Inferior parietal cortex (tissue), 1 donor: ENCODE measurements at regions not wholly inside any gene's neighbourhood (a gene's known extent, or its start where the extent isn't known, plus 50 kb on each side); places are given as distances from the start of the nearest gene placed in this dataset.

ENCODE experiments used
- DNase-seq: peaks from one replicate; pipeline ENCODE4 v3.0.0-alpha.2; 2016; ENCODE audit errors: extremely low spot score

DNA sequence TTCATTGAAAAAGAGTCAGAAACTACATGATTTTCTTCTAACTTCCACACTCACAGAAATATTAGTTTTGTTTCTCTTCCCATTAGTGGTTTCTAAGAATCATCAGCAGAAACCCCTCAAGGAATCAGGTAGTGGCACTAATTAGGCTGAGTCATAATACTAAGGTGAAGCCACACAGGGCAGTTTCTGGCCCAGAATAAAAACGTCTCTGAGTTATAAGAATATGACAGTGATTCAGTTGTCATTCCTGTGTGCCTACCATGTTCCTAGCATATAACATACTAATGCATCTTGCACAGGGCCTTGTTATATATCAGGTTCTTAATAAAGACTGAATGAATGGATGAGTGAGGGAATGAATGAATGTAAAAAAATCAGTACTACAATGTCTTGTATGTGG is 206.0 kb upstream of the PLEKHG7 start:
- no peak for DNase-seq

- no peak for DNase-seq
Measured at GRCh38 chr12:92495108-92495507, 207.7 kb upstream of the PLEKHG7 start.

DNA sequence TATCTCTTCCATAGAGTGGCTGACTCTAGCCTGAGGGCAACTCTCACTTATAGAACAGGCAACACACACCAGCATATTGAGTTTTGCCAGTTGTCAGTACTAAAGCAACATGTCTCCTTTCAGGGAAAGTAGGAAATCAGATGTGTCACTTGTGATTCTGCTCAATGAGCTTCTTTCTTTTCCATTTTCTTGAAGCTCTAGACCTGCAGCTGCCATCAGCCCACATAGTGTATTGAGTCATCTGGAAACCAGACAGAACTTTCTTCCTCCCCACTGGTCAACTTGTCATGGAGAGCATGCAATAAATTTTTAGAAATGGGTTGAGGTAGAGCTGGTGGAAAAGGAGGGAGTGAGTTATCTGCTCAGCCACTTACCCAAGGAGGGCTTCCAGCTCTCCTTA is 209.0 kb upstream of the PLEKHG7 start:
- DNase-seq: no peak

DNA sequence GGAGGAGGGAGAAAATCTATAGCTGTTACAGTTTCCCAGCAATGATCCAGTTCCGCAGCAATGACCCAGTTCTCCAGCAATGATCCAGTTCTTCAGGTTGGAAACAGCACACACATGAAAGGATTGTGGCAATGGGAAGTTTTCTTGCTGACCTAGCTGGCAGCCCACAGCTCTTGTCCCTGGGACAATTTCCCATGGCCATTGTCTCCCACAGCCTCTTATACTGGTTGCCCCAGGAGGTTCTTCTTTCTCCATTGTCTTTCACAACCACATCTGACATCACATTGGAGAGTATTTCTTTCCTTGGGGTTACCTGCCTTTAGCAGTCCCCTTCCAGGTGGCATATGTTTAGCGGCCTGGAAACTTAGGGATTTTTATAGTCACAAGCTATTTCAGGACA is 209.8 kb upstream of the PLEKHG7 start:
- DNase-seq: no peak

- no peak for DNase-seq
Measured at GRCh38 chr12:92492291-92492690, 210.5 kb upstream of the PLEKHG7 start.

DNA sequence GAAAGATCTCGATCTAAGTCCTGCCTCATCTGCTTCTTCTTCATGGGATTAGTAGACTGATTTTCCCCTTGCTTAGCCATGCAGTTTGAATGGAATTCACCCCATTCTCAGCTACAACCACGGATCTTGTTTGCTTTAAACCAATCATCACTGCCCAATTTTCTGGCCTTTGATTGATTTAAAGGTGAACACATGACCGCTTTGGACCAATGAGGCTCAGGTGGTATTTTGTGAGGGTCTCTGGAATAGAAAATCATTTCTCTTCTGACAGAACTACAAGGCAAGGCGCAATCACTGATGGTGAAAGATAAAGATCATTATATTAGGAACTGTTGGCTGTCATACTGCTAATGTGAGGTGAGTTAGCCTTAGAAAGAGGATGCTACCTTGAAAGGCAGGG is 213.0 kb upstream of the PLEKHG7 start:
- DNase-seq: no peak

DNA sequence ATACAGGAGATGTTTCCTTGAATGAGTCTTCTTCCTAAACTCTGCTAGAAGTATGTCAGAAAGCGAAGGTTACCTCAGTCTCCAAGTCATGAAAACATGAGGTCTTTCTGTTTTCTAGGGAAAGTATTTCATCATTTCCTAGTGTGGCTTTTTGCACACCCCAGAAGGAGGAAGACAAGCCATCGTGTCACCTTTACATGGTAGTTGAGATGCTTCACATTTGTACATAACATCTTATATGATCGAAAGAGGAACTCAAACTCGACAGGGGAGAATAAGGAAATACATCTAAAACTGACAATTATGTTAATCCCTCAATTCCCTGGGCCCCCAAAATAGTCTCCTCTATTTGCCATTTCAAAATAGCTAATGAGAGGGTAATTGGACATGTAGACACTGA is 214.1 kb upstream of the PLEKHG7 start:
- DNase-seq: no peak

GRCh38 chr12:92487138-92487485 is 215.7 kb upstream of the PLEKHG7 start:
- DNase-seq: no peak

- DNase-seq: no peak
Measured at GRCh38 chr12:92486443-92487137, 216.2 kb upstream of the PLEKHG7 start.

DNA sequence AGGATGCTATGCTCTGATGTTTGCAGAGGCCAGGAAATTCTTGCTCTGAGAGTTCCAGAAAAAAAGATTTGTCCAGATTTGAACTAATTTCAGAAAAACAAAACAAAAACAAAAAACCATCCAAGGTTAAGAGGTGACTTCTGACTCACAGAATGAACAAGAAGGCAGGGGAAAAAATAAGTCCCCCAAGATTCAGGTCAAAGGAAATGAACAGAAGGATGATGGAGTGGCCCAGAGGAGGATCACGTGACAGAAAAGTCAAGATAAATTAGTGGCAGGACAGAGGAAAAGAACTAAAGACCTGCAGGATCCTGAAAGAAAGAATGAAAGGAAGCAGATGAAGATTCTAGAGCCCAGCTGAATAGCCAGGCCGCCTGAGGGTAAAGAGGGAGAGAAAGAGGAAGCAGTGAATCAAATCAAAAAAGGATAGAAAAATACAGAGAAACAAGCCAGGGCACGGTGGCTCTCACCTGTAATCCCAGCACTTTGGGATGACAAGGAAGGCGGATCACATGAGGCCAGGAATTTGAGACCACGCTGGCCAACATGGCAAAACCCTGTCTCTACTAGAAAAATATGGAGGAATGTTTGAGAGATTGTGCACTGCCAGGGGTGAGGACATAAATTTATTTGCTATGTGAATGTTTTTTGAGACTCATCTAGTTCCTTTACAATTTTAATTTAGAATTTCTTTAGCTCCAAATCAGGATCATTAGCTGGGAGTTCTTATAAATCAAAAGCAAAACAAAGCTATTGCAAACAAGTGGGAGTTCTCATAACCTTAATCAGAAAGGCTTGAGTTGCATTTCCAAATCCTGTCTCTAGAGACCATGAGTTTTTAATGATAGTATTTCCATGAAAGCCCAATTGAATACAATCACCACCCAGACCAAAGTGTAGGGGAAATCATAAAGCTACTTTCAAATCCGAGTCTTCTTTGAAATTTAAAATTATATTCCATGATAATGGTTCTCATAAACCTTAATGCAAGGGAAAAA is 217.1 kb upstream of the PLEKHG7 start:
- DNase-seq: no peak

GRCh38 chr12:92482599-92482998 is 220.2 kb upstream of the PLEKHG7 start:
- no peak for DNase-seq

DNA sequence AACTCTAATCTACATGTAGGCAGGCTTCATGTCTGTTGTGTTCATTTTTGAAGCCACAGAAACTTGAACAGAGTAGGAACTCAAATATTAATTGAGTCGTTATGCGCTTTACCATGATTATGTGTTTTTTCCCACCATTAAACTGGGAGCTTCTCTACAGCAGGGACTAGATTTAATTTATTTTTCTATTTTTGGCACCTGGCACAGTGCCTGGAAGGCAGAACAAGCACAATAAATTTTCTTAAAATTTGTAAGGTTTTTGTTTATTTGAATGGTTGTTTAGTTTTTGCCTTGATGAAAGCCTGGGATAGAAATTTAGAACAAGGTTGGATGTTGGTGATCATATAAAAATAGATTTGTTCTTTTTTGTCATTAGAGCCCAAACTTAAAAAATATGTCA is 221.7 kb upstream of the PLEKHG7 start:
- no peak for DNase-seq

DNA sequence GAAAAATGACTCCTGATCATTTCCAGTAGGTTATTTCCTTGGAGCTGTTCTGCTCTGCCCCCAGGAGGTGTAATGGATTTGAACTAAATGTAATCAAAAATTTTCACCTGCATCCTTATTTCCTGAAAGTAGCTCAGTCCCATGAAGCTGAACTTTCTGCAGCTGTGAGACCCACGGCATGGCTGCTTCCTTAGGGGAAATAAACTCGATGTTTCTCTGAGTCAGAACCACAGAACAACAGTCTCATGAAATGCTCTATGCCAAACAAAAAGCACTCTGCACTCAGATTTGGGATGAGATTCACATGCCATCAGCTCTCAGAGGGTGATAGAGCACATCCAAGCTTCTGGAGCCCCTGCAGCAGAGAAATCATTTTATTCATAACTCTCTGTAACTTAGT is 224.1 kb upstream of the PLEKHG7 start:
- no peak for DNase-seq

DNA sequence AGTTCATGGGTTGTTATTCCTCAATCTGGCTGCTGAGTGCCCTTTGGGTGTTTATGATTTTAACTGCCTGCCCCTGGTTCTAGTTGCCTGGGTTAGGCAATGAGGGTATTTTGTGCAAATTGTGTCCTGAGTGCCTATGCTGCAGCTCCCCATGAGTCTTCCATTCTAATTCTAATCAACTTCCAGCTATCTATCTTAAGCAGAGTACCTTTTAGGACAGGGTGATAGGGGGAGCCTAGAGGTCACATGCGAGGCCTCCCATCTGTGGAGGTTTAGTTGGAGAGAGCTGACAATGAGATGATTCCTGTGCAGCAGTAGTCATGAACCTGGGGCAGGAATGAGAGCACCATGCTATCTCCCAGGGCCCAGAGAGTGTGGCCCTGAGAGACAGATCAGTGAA is 225.9 kb upstream of the PLEKHG7 start:
- DNase-seq: no peak

DNA sequence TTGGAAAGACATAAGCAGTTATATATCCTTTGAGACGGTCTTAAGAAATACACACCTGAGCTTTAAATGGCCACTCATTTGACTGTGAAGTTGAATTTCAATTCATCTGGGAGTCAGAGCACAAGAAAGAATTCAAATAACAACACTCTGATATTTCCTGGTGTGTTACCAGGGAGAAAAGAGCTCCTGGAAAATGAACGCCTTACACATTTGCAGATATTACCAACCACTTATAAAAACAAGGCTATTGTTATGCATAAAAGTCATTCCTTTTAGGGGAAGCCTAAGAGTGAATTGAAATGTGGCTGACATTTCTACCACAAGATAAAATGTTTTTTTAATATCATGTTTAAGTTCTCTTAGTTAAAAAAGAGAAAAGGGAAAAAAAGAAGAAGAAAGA is 229.2 kb upstream of the PLEKHG7 start:
- no peak for DNase-seq

GRCh38 chr12:92472201-92472600 is 230.6 kb upstream of the PLEKHG7 start:
- no peak for DNase-seq

DNA sequence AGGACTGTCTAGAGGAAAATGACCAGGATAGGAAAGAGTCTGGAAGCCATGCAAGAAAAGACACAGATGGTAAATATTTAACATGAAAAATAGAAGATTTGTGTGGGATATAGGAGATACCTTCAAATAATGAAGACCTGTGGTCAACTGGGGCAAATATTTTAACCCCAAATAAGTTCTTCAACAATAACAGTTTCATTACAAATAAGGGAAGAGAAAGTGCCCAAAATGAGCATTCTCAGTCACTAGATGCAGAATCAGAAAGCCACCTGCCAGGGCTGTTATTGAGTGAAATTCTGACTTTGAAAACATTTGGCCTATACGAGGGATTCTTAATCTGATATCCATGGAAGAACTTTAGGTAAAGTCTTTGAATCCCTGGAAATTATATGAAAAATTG is 231.2 kb upstream of the PLEKHG7 start:
- no peak for DNase-seq

DNA sequence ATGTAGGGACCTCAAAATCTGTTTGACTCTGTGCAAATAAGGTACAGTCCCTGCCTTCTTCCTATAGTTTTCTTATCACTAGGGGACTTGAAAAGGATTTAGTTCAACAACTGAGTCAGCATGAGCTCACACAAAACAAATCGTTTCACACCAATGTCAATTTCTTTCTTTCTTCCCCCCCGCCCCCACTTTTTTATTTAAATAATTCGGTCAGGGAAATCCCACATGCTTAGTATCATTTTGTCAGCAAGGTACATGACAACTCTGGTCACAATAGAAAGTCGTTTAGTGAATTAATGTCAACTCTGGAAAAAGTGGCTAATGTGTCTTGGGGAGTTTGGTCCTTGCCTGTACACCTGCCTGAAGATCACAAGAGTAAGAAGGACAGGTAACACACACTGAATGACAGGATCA is 232.2 kb upstream of the PLEKHG7 start:
- no peak for DNase-seq

GRCh38 chr12:92469837-92470236 is 233.0 kb upstream of the PLEKHG7 start:
- no peak for DNase-seq

- no peak for DNase-seq
Measured at GRCh38 chr12:92468358-92469020, 234.3 kb upstream of the PLEKHG7 start.

DNA sequence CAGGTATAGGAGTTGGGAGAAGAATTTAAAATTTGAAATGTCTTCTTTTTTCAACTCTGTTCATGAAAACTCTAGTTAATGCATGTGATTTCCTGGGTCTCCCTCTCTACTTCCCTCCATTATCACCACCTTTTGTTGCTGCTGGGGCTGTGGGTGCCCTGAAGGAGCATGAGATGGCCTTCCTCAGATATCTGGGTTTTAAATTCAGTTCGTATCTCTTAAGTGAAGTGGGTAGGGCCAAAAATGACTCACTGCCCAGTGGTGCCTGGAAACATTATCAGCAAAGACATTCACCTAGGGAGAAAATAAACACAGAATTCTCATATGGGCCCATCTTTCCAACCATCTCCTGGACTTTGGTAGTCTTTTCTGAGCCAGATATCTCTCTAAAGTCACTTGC is 234.9 kb upstream of the PLEKHG7 start:
- no peak for DNase-seq
